ENCODE measurements at regions not wholly inside any gene's neighbourhood (a gene's known extent, or its start where the extent isn't known, plus 50 kb on each side); places are given as distances from the start of the nearest gene placed in this dataset.
"Not testable (repeated sequence)": the region's sequence is repeated elsewhere in the genome, so short reads cannot be mapped to it uniquely, and the experiment has no call there.

GRCh38 chr12:131366261-131366871 lies 344.5 kb upstream of the SFSWAP start:
- Histone ChIP-seq H3K79me2 (ENCODE audit: insufficient read depth, low read length) (no peaks in the 10 kb centered on the region), H4K20me1 (ENCODE audit: insufficient read depth, low read length) (no peaks in the 10 kb centered on the region), H3K9me3 (ENCODE audit: low read depth, low read length) (no peaks in the 10 kb centered on the region), H2AFZ (ENCODE audit: low read length) (no peak overlapping the region), H3K4me2 (ENCODE audit: insufficient read depth, low read length) (no peak overlapping the region), H3K27me3 (ENCODE audit: insufficient read depth, low read length) (no peaks in the 10 kb centered on the region), H3K4me1 (ENCODE audit: insufficient read depth, low read length) (no peaks in the 10 kb centered on the region), H3K27ac (ENCODE audit: low read depth, low read length) (no peak overlapping the region), H3K4me3 (ENCODE audit: insufficient read depth, low read length) (no peak overlapping the region), H3K36me3 (ENCODE audit: insufficient read depth, low read length) (no peaks in the 10 kb centered on the region)
- DNase-seq (ENCODE audit: insufficient read length, low spot score, missing footprints), result peak; percentile 68
- TF ChIP-seq CTCF (IDR thresholded peaks at IDR 0.05; ENCODE audit: extremely low read depth, low read depth, low read length), result no peak

GRCh38 chr12:131367067-131367982 lies 343.6 kb upstream of the SFSWAP start:
- not testable (repeated sequence) for H3K27ac ChIP-seq (ENCODE audit: low read depth, low read length); H3K27me3 ChIP-seq (ENCODE audit: insufficient read depth, low read length); H3K4me3 ChIP-seq (ENCODE audit: insufficient read depth, low read length); H3K4me1 ChIP-seq (ENCODE audit: insufficient read depth, low read length); H2AFZ ChIP-seq (ENCODE audit: low read length); H3K36me3 ChIP-seq (ENCODE audit: insufficient read depth, low read length); H3K9me3 ChIP-seq (ENCODE audit: low read depth, low read length); H3K4me2 ChIP-seq (ENCODE audit: insufficient read depth, low read length); H4K20me1 ChIP-seq (ENCODE audit: insufficient read depth, low read length); H3K79me2 ChIP-seq (ENCODE audit: insufficient read depth, low read length)
- DNase-seq (ENCODE audit: insufficient read length, low spot score, missing footprints), result peak; percentile 42

GRCh38 chr12:131367983-131368667 lies 342.8 kb upstream of the SFSWAP start:
- no peak overlapping the region for H3K27ac ChIP-seq (ENCODE audit: low read depth, low read length)
- H3K9me3 ChIP-seq (ENCODE audit: low read depth, low read length), result no peaks in the 10 kb centered on the region
- H3K79me2 ChIP-seq (ENCODE audit: insufficient read depth, low read length), result no peaks in the 10 kb centered on the region
- DNase-seq (ENCODE audit: insufficient read length, low spot score, missing footprints), result peak; percentile 62
- H4K20me1 ChIP-seq (ENCODE audit: insufficient read depth, low read length), result no peaks in the 10 kb centered on the region
- no peak overlapping the region for H3K4me3 ChIP-seq (ENCODE audit: insufficient read depth, low read length)
- H2AFZ ChIP-seq (ENCODE audit: low read length), result no peak overlapping the region
- no peaks in the 10 kb centered on the region for H3K36me3 ChIP-seq (ENCODE audit: insufficient read depth, low read length)
- H3K27me3 ChIP-seq (ENCODE audit: insufficient read depth, low read length), result no peaks in the 10 kb centered on the region
- H3K4me1 ChIP-seq (ENCODE audit: insufficient read depth, low read length), result no peaks in the 10 kb centered on the region
- no peak for TF ChIP-seq CTCF (IDR thresholded peaks at IDR 0.05; ENCODE audit: extremely low read depth, low read depth, low read length)
- H3K4me2 ChIP-seq (ENCODE audit: insufficient read depth, low read length), result no peak overlapping the region

- DNase-seq (ENCODE audit: insufficient read length, low spot score, missing footprints), result peak; percentile 62
- Histone ChIP-seq H3K4me1 (ENCODE audit: insufficient read depth, low read length) (no peaks in the 10 kb centered on the region), H4K20me1 (ENCODE audit: insufficient read depth, low read length) (no peaks in the 10 kb centered on the region), H3K27me3 (ENCODE audit: insufficient read depth, low read length) (no peaks in the 10 kb centered on the region), H3K9me3 (ENCODE audit: low read depth, low read length) (no peaks in the 10 kb centered on the region), H3K27ac (ENCODE audit: low read depth, low read length) (no peak overlapping the region), H3K36me3 (ENCODE audit: insufficient read depth, low read length) (no peaks in the 10 kb centered on the region), H3K79me2 (ENCODE audit: insufficient read depth, low read length) (no peaks in the 10 kb centered on the region), H3K4me3 (ENCODE audit: insufficient read depth, low read length) (no peak overlapping the region), H3K4me2 (ENCODE audit: insufficient read depth, low read length) (no peak overlapping the region), H2AFZ (ENCODE audit: low read length) (no peak overlapping the region)
- TF ChIP-seq CTCF (IDR thresholded peaks at IDR 0.05; ENCODE audit: extremely low read depth, low read depth, low read length), result no peak
These were observed 342.2 kb upstream of the SFSWAP start for GRCh38 chr12:131368668-131369071.

Data from osteoblast (primary cell).